HG03095 (cell line): ENCODE measurements at regions not wholly inside any gene's neighbourhood (a gene's known extent, or its start where the extent isn't known, plus 50 kb on each side); places are given as distances from the start of the nearest gene placed in this dataset.

ENCODE experiments used
- ATAC-seq: cut with Tn5 transposase; IDR thresholded peaks from one replicate; pipeline ENCODE4 v1.9.1; 2021; ENCODE audit warnings: moderate library complexity; ENCODE audit not compliant: unreplicated experiment

- ATAC-seq, result no peak
Observed at GRCh38 chr15:25981114-25981513, 118.0 kb upstream of the ATP10A start.

GRCh38 chr15:25972141-25972675, 109.1 kb upstream of the ATP10A start:
- ATAC-seq, result no peak

- ATAC-seq, result no peak
Observed at GRCh38 chr15:25971053-25971452, 107.9 kb upstream of the ATP10A start.

GRCh38 chr15:25969886-25970285, 106.8 kb upstream of the ATP10A start:
- ATAC-seq, result no peak

- no peak for ATAC-seq
Observed at GRCh38 chr15:25967116-25967515, 104.0 kb upstream of the ATP10A start.

- no peak for ATAC-seq
Observed at GRCh38 chr15:25965326-25965725, 102.2 kb upstream of the ATP10A start.

- no peak for ATAC-seq
Observed at GRCh38 chr15:25960273-25960672, 97.1 kb upstream of the ATP10A start.

GRCh38 chr15:25959100-25959499, 96.0 kb upstream of the ATP10A start:
- no peak for ATAC-seq

GRCh38 chr15:25955628-25956027, 92.5 kb upstream of the ATP10A start:
- no peak for ATAC-seq

GRCh38 chr15:25954398-25954797, 91.3 kb upstream of the ATP10A start:
- no peak for ATAC-seq

GRCh38 chr15:25950014-25950413, 86.9 kb upstream of the ATP10A start:
- no peak for ATAC-seq

GRCh38 chr15:25947323-25948314, 84.5 kb upstream of the ATP10A start:
- ATAC-seq, result no peak

GRCh38 chr15:25946241-25946805, 83.2 kb upstream of the ATP10A start:
- no peak for ATAC-seq

- ATAC-seq, result no peak
Observed at GRCh38 chr15:25944386-25944785, 81.3 kb upstream of the ATP10A start.

- no peak for ATAC-seq
Observed at GRCh38 chr15:25943831-25944230, 80.7 kb upstream of the ATP10A start.

GRCh38 chr15:25939122-25939521, 76.0 kb upstream of the ATP10A start:
- ATAC-seq, result peak; percentile 85

GRCh38 chr15:25937796-25938195, 74.7 kb upstream of the ATP10A start:
- no peak for ATAC-seq

- no peak for ATAC-seq
Observed at GRCh38 chr15:25936004-25936403, 72.9 kb upstream of the ATP10A start.

GRCh38 chr15:25933456-25934158, 70.5 kb upstream of the ATP10A start:
- no peak for ATAC-seq

- no peak for ATAC-seq
Observed at GRCh38 chr15:25932696-25933095, 69.6 kb upstream of the ATP10A start.

GRCh38 chr15:25931851-25932250, 68.7 kb upstream of the ATP10A start:
- ATAC-seq, result no peak
